Stromal cell of bone marrow (primary cell): ENCODE measurements at regions not wholly inside any gene's neighbourhood (a gene's known extent, or its start where the extent isn't known, plus 50 kb on each side); places are given as distances from the start of the nearest gene placed in this dataset.

Experiments used
- DNase-seq: peaks from one replicate; pipeline ENCODE4 v3.0.0-alpha.2; 2012; ENCODE audit warnings: low read depth

DNA sequence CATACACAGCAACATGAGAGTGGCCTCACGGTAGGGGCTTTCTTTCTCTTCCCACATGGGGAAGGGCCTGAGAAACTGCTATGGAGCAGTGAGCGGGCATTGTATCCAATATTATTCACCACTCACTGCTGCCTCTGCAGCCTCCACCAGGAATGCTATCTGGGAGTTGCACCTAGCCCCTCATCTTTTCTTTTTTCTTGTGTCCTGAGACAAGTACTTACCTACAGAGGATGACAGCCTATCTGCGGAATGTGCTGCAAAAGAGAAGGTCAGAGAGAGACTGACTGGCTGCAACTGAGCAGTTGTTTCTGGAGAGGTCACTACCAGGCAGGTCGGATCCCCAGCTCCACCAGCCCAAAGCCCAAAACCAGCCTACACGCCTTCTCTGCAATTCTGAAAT is 52.1 kb upstream of the HTATIP2 start:
- DNase-seq = no peak

DNA sequence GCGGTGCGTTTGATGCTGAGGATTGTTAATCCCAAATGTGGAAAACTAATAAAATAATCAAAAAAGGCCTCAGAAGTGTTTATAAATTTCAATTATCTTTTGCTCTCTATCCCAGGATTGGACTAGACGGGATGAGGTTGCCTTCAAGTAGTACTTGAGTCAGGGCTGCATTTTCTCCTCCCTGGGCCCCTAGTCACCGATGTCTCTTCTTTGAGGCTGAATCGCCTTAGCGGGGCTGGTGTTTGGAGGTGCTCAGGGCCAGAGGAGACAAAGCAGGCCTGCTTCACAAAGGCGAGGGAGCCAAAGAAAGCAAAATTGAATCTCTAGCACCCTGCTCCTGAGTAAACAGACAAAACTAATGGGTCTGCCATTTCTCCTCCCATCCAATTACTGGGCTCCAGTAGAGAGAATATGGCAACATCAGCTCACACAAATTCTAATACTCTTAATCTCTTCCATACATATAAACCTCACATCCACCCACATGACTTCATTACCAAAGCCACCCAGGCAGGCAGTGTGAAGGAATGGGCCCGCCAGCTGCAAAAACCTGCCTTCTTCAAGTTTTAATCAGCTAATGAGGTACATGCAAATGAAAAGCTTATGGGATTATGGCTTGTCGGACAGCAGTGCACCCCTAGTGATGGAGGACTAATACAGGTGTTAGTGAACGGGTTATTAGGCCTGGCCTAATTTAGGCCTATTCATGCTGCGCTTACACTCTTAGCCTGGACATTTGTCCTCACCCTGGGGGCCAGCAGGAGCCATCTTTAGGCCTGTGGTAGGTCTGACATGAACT is 52.7 kb upstream of the HTATIP2 start:
- no peak for DNase-seq

DNA sequence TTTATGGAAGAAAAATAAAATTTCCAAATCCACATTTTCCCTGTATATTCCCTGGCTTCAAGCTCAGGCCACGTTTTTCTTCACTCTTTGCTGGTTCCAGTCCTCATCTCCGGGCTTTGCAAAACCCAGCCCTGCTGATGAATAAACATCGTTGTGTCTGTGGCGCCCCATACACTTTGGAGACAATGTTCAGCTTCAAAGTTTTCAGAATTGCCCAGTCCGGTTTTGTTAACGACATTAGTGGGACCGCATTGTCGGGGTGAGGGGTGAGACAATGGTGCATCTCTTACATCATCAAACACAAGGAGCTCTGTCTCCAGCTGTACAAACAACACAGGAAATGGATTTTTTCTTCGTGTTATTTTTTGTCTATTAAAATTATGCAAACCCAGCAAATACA is 53.4 kb upstream of the HTATIP2 start:
- no peak for DNase-seq

DNA sequence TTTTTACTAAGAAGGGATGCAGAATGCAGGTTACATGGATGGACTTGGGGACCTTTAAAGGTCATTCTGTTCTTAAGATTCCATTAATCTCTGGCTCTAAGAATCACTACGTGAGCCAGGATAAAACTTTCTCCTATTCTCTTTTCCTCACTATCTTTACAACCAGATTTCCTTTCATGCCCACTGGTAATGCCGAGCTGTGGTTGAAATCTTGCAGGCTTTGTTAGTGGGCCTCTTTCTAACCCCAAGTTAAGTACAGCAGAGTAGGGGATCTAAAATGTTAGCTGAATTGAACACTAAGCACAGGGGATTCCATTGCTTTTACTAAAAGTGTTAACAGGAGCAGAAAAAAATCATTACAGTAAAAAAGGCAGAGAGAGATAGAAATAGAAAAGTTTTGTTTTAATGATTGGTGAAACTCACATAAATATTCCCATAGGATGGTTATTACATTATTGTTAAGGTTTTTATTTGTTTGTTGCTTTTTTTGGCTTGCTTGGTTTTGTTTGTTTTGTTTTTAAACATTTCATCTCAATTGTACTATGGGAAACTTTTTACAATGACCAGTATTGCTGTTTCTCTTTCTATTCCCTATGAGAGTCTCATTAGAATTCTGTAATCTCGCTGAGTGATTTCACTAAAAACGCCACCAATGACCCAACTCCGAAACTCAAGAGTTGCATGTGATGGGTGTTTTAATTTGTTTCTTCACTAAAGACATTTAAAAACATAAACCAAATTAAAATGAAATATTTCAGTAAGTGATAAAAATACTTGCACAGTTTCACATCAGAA is 54.1 kb upstream of the HTATIP2 start:
- no peak for DNase-seq

DNA sequence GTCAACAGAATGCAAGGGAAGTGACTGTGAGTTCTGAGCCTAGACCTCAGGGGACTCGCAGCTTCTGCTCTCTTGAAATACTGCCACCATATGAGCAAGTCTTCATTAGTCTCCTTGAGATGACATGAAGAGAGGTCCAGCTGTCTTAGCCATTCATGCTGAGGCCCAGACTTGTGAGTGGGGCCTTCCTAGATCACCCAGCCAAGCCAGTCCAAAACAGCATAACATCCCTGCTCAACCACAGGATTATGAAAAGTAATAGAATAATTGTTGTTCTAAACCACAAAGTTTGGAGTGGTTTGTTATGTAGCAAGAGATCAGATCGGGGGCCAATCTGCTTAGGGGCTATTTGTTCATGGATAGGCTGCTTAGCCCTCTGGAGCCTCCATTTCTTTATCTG is 54.9 kb upstream of the HTATIP2 start:
- DNase-seq = no peak

DNA sequence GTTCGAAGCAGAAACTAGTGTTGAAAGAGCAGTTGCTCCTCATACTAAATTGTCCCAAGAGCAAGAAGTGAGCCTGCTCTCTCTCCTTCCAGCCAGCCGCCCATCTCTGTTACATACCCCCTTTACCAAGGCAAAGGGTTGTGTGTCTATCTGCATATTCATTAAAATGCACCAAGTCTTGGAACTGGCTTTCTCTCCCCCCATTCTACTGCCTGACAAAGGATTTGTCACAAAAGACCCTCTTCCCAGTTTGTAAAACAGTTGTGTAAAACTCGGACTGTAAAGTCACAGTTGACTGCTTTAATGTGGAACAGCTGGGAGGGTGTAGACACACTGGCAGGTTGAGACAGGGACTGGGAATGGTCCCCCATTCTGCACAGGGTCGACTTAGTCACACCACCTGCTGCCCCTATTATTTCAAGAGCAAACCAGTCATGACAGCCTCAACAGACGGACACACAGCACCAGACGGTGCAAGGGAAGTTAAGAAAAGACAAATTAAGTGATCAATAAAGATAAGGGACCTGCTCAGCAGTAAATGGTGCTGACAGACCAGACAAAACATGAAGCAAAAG is 60.0 kb upstream of the HTATIP2 start:
- no peak for DNase-seq

DNA sequence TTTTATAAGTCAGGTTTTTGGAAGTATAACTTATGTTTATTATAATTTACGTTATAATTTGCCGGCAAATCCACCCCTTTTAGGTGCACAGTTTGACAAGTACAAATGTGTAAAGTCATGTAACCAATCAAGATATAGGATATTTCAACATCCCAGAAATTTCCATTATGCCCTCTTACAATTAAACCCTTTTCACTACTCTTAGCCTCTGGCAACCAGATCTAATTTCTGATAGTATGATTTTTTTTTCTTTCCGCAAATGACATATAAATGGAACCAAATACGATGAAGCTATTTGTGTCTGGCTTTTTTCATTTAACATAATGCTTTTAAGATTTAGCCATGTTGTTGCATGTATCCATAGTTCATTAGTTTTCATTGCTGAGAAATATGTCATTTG is 69.5 kb upstream of the HTATIP2 start:
- DNase-seq = no peak

DNA sequence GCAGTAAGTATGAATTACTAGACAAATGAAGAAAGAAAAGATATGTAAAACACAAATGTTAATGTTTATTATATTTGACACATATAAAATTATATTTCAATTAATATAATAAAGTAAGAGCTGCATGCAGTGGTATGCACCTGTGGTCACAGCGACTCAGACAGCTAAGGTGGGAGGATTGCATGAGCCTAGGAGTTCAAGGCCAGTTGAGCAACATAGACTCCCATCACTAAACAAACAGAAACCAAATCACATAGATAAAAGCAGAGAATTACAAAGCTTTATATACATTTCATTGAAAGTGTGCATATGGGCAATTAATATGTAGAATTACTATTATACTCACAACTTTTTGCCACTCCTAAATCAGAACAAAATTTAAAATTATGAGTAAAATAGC is 70.0 kb upstream of the HTATIP2 start:
- DNase-seq = no peak

DNA sequence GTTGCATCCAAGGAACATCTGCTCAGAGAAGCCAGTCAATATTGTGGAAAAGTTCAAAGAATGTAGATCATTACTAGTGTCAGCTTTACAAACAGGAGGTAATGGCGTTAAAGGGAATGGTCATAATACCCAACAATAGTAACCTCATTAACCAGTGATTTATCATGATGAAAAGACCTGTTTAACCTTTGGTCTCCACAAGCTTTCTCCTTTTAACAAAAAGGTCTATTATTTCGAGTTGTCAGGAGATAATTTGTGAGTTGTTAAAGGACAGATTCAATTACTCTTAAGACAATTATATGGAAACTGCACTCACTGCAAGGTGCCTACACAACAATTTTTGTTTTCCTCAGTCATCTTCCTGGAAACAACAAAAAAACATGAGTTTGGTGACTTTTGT is 73.8 kb upstream of the HTATIP2 start:
- DNase-seq = no peak

DNA sequence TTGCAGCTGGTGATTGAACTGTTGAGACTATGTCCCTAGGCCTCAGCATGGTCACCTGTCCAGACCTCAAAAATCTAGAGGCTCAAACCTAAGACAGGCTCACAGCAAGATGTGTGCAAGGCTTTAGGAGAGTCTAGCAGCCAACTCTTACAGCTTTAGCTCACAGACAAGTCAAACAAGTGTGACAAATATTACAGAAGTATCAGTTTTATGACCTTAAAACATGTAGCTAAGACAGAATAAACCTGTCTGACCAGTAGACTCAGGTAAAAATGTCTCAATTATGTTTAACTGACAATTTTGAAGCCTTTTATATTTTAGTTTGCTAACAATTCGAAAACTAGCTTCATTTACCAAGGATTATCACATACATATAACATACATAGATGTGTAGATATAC is 80.0 kb upstream of the HTATIP2 start:
- no peak for DNase-seq

DNA sequence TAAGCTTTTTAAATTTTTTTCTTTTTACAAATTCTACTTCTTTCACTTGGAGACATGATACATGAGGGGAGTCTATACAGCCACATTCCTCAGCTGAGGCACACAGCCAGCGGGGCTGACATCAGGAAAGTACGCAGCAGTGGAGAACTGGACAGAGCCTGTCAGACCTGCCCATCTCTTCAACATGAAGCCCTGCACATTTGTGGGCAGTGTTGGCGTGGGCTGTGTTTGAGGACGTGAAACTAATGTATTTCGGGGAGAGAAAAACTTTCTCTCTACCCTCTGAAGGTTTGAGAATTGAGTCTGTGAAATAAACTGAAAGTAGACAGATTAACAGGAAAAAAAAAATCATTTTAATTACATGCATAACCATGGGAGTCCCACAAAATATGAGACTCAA is 84.8 kb upstream of the HTATIP2 start:
- DNase-seq = no peak

DNA sequence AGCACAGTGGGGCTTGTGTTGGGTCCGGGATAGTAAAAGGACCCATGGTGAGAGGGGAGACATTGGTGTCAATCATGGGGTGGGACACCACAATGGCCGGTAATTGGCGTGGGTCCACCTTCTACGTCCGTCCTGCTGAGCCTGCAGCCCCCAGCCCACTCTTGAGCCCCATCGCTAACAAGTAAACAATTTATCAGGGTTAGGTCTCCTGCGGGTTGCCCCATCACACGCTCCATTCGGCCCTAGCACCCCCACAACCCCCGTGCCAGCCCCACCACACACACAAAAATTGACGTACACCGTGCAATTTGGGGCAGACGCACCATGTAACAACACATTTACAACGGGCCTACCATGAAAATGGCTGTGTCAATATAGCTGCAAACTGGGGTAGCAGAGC is 86.5 kb upstream of the HTATIP2 start:
- no peak for DNase-seq

DNA sequence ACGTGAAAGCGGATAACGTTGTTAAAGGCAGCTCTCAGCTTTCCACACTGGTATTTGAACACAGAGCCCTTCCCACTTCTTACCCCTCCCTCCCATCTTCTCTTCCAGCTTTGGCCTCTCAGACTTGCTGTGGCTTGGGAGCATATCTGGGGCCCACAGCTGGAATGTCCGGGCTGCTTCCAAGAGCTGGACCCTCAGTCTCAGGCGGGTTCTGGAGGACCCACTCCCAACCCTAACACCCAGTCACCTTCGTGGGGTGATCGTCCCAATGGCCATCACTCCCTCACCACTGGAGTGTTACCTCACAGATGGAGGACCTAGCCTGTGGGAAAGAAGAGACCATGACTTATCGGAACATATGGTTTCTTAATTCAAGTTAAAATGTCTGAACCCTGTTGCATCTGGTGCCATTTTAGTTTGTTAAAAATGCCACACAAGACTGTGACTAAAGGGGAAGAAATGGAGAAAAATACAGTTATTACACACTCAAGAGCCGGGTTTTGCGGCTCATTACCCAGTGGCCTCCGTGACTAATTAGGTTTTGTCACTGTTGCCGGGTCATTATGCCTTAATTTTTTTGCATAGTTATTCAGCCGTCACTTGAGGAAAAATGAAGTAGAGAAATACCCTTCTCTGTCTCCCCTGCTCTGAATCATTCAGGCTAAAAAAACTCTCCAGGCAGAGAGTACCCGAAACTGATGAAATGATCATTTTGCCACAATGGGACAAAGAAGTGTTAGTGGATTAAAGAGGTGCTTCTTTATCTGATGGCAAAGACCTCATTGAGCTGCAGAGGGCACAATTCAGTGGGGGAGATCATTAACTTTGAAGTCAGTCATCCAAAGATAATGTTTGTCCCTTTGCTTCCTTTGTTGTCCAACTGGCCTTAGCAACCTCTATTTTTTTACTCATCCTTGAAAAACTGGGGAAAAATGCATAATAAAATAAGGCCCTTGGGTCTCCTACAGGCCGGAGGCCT is 87.2 kb upstream of the HTATIP2 start:
- DNase-seq = no peak

DNA sequence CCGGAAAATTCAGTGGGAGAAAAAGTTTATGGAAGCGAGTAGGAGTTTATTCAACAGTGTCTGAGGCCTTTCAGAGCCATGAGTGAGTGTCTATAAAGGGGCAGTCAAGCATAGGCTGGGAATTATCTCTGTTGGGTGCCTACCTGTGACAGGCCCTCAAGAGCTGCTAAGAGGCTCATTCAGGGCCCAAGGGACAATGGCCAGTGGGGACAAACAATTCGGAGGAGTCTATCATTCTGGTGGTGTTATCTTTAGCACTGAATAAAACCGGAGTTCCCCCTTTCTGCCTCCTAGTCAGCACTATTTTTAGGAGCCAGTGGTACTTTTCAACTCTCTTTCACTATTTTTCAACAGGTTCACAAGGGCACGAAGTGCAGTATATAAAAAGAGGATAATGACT is 89.5 kb upstream of the HTATIP2 start:
- no peak for DNase-seq

DNA sequence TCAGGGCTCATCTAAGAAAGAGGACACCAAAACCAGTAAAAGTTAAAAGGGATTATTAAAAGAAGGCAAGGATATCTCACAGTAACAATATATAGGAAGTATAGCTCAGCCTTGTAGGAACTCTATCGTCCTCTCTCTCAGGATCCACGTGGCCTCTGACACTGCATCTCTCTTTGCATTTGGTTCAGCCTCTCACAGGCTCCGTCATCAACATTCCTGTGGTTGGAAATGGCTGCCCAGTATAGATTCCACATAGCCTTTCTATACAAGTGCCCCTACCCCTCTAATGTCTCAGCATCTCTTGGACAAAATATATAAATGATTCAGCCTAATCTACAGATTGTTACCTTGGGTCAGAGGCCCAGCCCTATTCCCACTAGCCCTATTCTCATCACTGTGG is 101.3 kb upstream of the DBX1 start:
- DNase-seq = no peak

DNA sequence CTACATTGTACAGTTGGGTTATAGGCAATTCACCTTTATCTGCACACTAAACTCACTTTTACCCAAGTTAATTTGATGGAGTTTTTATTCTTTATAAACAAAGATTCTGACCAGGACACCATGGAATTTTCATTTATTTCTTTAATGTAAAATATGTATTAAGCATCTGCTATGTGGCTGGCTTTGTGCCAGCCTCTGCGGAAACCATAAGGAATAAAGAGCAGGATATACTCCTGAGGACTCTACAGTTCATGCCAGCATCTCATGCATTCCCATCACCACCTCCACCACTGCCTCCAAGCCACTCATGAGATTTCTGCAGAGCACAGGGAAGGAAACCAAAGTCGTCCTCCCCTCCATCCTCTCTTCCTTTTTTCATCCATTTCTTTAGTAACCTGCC is 100.0 kb upstream of the DBX1 start:
- DNase-seq = no peak

DNA sequence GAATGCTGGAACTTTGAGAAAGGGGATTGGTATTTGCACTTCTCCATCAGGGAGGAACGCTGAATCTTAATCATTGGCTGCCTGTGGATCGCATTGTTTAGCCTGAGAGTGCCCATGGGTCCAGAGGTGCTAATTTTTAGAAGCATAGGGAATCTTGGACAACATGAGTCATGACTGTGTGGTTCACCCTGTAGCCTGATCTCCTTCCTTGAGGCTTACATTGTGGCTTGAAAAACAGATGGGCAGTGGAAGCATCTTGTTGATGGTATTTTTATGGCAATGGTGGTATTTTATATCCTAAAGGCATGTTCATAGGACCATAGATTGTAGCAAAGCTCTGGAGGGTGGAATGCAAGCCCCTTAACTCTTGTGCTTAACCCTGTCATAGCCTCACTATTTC is 99.2 kb upstream of the DBX1 start:
- no peak for DNase-seq

DNA sequence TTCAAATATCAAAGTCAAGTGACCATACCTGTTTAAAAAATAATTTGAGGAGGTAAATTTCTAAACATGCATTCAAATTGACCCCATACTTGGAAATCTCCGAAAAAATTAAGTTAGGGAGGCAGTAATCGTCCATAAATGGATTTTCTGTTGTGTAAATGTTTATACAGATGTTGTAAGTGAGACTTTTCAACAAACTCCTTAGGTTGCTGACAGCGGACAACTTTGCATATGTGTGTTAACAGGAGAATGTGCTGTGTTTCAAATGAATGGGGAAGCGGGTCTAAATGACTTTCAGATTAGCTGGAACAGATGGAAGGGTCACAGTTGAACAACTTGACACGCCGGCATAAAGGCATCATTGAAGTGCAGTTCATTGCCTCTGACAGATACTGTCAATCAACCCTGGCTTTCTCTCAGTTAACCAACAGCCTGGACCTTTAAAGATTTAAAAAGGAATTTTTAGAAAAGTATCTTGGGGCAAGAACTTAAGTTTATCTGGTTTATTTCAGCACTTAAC is 98.2 kb upstream of the DBX1 start:
- no peak for DNase-seq

DNA sequence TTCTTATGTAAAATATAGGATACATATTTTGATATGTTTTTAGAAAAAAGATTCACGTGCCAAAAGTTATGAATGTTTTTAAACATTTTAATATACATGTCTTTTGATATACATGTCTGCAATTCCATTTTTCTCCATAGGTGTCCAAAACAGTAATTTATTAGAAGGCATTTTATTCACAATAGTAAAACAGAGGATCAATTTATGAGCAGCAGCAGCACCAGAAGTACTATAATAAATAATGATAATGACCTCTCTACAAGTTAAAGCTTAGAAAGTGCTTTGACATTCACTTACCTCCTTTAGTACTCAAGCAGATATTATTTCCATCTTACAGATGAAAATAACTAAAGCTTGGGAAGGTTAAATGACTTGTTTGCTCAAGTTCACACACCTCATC is 96.7 kb upstream of the DBX1 start:
- DNase-seq = no peak

DNA sequence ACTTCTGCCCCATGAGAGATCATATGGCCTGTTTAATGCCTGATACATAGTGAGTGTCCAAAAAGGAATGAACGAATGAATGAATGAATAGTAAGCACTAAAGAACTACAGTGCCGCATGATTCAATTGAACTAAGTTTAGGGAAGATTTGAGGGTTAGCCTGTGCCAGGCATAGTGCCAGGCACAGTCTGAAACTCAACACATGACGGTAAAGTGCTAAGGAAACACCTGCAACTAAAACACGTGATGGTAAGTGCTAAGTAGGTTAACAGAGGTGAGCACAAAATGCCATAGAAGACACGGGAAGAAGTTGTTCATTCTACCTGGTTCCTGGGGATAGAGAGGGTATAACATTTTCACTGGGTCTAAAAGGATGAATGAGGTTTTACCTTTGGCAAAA is 93.5 kb upstream of the DBX1 start:
- no peak for DNase-seq

DNA sequence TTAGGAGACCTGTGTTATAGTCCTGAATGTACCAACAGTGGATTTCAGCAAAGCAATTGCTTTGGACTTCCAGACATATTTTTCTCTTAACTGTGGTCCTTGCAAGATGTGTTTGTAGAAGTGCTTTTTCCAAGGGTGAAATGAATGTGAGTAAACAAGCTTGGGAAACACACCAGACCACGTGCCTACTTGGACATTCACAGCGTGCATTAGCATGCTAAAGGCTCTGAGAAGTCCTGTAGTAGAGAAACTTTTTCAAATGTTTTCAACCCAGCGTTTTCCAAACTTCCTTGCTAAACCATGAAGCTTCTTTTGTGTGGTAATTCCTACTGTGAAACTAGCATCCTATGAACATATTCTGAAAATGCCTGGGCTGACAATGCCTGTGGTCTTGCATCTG is 91.2 kb upstream of the DBX1 start:
- DNase-seq = no peak

DNA sequence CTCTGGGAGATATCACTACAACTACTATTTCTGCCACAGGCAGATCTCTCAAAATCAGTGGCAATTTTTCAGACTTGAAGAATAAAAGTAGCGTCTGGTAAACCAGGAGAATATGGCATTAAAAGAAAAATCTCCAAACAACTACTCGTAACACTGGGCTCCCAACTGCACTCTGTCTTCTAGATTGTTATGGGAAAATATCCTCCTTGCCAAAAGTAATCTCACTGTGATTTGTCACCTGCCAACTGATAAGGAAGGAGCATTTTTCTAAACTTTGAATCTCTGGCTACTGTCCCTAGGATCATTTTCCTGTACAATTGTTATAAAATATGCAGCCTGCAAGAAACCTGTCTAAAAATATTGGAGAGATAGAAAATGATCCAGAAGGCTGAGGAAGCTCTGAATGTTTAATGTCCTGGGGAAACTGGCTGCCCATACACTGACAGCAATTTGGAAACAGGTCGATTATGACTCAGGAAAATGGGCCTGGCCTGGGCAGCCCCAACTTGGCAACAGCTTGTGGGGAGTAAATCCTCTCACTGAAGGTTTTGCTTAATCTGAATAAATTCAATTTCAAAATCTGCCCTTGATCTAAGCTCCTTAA is 90.5 kb upstream of the DBX1 start:
- no peak for DNase-seq
